ENCODE measurements at regions not wholly inside any gene's neighbourhood (a gene's known extent, or its start where the extent isn't known, plus 50 kb on each side); places are given as distances from the start of the nearest gene placed in this dataset.
"Not testable (repeated sequence)": the region's sequence is repeated elsewhere in the genome, so short reads cannot be mapped to it uniquely, and the experiment has no call there.

DNA sequence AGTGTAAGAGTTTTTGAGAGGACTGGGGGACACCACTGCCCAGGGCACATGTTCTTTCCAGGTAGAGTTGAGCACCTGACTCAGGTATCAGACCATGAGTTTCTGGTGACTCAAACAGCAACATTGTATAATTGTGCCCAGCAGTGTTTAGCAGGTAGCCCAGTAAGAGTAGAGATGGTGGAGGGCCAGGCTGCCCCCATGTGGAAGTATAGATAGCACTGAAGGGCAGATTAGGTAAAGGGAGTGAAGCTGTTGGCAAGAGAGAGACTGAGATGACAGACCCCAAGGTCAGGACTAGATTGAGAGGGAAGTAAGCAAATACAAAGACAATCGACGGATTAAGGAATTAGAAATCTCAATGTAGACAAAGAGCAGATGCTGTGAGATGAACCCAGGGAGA is 74.6 kb downstream of the TRIM42 start:
- no peak for DNase-seq

GRCh38 chr3:140753865-140754754 is 76.2 kb downstream of the TRIM42 start:
- peak; percentile 52 for DNase-seq

DNA sequence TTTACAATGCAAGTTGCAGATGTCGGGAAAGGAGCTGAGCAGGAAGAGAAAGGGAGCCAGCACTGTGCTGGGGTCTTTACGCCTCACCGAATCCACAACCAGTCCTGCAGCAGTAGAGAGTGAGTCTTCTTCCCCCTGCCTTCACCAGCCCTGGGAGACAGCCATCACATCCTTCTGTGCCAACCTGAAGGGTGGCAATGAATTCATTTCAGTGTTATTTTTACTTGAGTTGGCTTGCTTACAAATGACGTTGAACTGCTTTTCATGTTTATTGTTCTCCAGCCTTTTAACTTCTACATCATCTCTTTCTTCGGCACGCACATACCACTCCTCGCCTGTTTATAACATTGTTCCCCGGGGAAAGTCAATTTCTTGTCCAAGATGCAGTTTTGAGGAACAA is 77.1 kb downstream of the TRIM42 start:
- DNase-seq, result no peak

- DNase-seq, result no peak
Observed at GRCh38 chr3:140756240-140757016, 78.6 kb downstream of the TRIM42 start.

DNA sequence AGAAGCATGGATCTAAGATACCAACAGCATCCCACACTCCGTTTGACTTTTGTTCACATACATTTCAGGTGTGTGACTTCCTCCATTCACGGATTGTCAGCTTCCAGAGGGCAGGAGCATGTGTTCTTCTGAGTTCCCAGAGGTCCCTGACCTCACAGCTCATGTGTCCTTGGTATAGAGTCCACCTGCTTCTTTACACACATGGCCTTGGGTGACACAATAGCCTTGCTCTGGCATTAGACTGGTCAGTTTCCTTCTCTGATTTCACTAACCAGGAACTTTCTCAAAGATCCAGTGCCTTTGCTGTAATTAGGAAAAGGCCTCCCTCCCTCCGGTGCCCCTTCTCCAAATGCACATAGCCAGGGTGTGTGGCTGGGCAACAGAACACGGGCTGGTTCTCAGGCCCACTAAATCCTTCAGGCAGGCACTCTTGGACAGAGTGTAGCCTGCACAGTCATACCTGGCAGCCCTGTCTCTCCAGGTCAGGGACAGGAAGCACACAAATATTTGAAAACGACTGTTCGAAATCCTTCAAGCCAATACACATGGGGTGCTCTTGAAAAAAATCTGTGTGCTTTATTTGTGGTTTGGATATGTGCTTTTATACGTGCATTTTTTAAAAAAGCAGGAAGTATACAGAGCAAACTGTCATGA is 81.1 kb downstream of the TRIM42 start:
- DNase-seq, result no peak

- no peak for DNase-seq
Observed at GRCh38 chr3:140760324-140761075, 82.6 kb downstream of the TRIM42 start.

GRCh38 chr3:140761076-140761639 is 83.3 kb downstream of the TRIM42 start:
- no peak for DNase-seq

DNA sequence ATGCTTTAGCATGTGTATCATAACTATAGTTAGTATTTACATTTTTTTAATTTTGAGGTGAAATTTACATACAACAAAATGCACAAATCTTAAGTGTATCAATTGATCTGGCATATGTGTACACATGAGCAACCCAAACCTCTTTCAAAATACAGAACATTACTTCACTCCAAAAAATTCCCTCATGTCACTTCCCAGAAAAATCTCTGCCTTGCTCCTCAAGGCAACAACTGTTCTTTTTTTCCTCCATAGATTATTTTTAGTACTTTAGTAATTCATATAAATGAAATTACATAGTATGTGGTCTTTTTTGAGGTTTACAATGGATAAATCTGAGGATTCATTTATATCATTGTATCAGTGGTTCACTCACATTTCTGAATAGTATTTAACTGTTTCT is 84.9 kb downstream of the TRIM42 start:
- no peak for DNase-seq

- peak; percentile 89 for DNase-seq
Observed at GRCh38 chr3:140763532-140763931, 85.7 kb downstream of the TRIM42 start.

DNA sequence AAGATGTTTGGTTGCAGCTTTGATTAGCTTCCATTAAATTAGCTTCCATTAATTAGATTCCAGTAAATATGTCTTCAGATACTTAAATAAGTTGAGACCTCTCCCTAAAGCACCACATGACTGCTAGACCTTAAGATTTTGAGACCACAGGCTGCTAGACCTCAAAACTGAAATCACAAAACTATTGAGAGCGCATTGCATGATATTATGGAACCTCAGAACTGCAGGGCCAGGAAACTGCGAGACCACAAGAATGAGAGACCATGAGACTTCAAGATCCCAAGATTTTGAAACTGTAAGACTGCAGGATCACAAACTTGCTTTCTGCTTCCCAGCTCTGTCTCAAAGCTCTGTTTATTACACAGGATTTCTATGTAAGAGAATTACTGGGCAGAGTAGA is 87.4 kb downstream of the TRIM42 start:
- DNase-seq, result no peak

- DNase-seq, result no peak
Observed at GRCh38 chr3:140766465-140766864, 88.6 kb downstream of the TRIM42 start.

GRCh38 chr3:140767566-140767965 is 89.7 kb downstream of the TRIM42 start:
- DNase-seq, result no peak

DNA sequence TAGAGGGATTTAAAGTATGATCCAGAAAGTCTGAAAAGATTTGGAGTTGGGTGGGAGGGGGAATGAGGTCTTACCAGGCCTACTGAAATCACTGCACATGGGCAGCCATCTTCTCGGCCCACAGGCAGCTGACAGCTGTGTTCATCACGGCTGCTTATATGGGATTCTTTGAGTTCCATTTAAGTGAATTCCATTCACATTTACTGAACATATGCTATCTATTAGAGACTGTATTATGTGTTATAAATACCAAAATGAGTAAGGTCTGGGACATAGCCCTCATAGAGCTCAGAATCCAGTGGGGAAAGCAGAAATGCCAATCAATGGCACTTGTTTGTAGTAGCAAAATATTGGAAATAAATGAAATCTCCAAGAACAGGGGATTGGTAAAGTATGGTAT is 91.1 kb downstream of the TRIM42 start:
- no peak for DNase-seq

GRCh38 chr3:140769951-140770350 is 92.1 kb downstream of the TRIM42 start:
- no peak for DNase-seq

GRCh38 chr3:140770977-140771667 is 93.3 kb downstream of the TRIM42 start:
- no peak for DNase-seq

GRCh38 chr3:140777631-140778233 is 99.9 kb downstream of the TRIM42 start:
- no peak for DNase-seq

- no peak for DNase-seq
Observed at GRCh38 chr3:140791368-140791767, 113.5 kb downstream of the TRIM42 start.

GRCh38 chr3:140794507-140794906 is 116.6 kb downstream of the TRIM42 start:
- no peak for DNase-seq

- not testable (repeated sequence) for DNase-seq
Observed at GRCh38 chr3:140802898-140803297, 125.0 kb downstream of the TRIM42 start.

DNA sequence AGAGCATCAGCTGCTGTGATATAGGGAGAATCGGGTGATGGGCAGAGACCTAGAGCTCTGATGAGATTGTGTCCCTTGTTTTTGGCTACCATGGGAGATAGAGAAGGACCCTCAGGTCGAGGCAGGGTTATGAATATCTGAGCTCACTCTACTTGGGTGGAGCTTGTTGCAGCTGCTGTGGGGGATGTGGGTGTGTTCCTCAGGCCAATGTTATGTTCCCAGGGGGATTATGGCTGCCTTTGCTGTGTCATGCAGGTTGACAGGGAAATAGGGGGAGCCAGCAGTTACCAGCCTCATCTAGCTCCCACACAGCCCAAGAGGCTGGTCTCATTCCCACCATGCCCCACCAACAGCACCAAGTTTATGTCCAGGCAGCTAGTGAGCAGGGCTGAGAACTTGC is 131.5 kb downstream of the TRIM42 start:
- DNase-seq, result no peak
